ENCODE measurements at regions not wholly inside any gene's neighbourhood (a gene's known extent, or its start where the extent isn't known, plus 50 kb on each side); places are given as distances from the start of the nearest gene placed in this dataset.

DNA sequence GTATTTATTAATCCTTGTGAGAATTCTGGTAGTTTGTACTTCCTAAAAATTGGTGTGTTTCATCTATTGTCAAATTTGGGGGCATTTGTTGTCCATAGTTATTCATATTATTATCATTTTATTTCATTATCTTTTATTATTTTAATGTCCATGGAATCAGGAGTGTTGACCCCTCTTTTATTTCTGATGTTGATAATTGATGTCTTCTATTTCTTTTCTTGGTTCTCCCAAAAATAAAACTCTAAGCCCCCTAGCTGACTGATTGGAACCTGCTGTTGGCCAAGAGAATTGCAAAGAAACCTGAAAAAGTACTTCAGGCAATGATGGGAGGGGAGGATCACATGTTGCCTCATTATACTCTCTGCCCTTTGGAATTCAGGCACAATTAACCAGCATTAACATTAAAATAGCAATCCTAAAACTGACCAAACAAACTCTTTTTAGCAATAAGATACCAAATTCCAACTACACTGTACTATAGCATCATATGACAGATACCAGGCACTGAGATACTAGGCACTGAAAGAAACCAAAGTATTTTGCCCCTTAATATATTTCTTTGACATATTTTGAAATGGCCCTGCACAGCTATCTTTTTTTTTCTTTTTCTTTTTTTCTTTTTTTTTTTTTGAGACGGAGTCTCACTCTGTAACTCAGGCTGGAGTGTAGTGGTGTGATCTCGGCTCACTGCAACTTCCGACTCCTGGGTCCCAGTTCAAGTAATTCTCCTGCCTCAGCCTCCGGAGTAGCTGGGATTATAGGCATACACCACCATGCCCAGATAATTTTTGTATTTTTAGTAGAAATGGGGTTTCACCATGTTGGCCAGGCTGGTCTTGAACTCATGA, 1097.2 kb upstream of the CNTNAP5 start:
- H2AFZ ChIP-seq (ENCODE audit: low read depth, low read length), result no peak overlapping the region
- no peaks in the 10 kb centered on the region for H3K27me3 ChIP-seq (ENCODE audit: control insufficient read depth in 2 of 2, insufficient read depth in 2 of 2, low read length in 2 of 2)
- POLR2A ChIA-PET, result no interaction called here
- peaks cover 2% of the 10 kb centered on the region; the same call in 1 of the 2 replicates for H3K9me3 ChIP-seq (replicated peaks; ENCODE audit: control insufficient read depth, insufficient read depth, low read depth, low read length)
- intact Hi-C loops (cut with micrococcal nuclease), result no loop called here
- no peak for ATAC-seq
- no peaks in the 10 kb centered on the region for H3K4me1 ChIP-seq (replicated peaks in 1 of 2; ENCODE audit: control insufficient read depth in 2 of 2, insufficient read depth in 2 of 2, low read length in 2 of 2)
- H3K4me2 ChIP-seq (ENCODE audit: insufficient read depth, low read length), result no peak overlapping the region
- WGBS (ENCODE audit: insufficient coverage, low coverage, missing lambda C conversion rate), result 0% methylated on average over 1 of the region's 4 CpGs
- no peaks in the 10 kb centered on the region for H3K9me1 ChIP-seq (ENCODE audit: control insufficient read depth, insufficient read depth, low read length)
- in situ Hi-C loops (cut with MboI), result no loop called here
- no peak for FAIRE-seq
- no peak overlapping the region for H3K27ac ChIP-seq (ENCODE audit: extremely low read depth, low read depth, low read length)
- no peak overlapping the region for H3K9ac ChIP-seq (ENCODE audit: insufficient read depth in 1 of 2, low read depth in 2 of 2, low read length in 2 of 2)
- no peak for DNase-seq (ENCODE audit: extremely low read depth in 1 of 4, low spot score in 3 of 4)
- no peaks in the 10 kb centered on the region for H3K36me3 ChIP-seq (ENCODE audit: control insufficient read depth, insufficient read depth, low read length)
- no peak overlapping the region for H3K4me3 ChIP-seq
- no peaks in the 10 kb centered on the region for H3K79me2 ChIP-seq (ENCODE audit: control insufficient read depth, insufficient read depth, low read length)
- CTCF ChIA-PET (ENCODE audit: low intra/inter-chr PET ratio), result no interaction called here
- no peaks in the 10 kb centered on the region for H4K20me1 ChIP-seq (replicated peaks; ENCODE audit: control insufficient read depth, insufficient read depth, low read length)
- BruUV-seq (replicated peaks), result no TSS peak
- no peak for TF ChIP-seq EP300 (IDR thresholded peaks at IDR 0.05; ENCODE audit: low read length)
- TF ChIP-seq E2F3 (CRISPR knock-in tag; IDR thresholded peaks at IDR 0.05), result no peak
- TF ChIP-seq BMI1 (IDR thresholded peaks at IDR 0.05; ENCODE audit: low read length), result no peak
- TF ChIP-seq ZFP36 (IDR thresholded peaks at IDR 0.05; ENCODE audit: low read depth, low read length, partially characterized antibody), result no peak
- TF ChIP-seq ZC3H4 (CRISPR knock-in tag; IDR thresholded peaks at IDR 0.05; ENCODE audit: borderline replicate concordance), result no peak
- TF ChIP-seq NCOA1 (IDR thresholded peaks at IDR 0.05; ENCODE audit: low read depth), result no peak
- TF ChIP-seq ZSCAN32 (CRISPR knock-in tag; IDR thresholded peaks at IDR 0.05), result no peak
- TF ChIP-seq ZNF184 (CRISPR knock-in tag; IDR thresholded peaks at IDR 0.05), result no peak
- no peak for TF ChIP-seq DACH1 (IDR thresholded peaks at IDR 0.05; ENCODE audit: partially characterized antibody)
- TF ChIP-seq TAF7 (tag; IDR thresholded peaks at IDR 0.05), result no peak
